ENCODE measurements at regions not wholly inside any gene's neighbourhood (a gene's known extent, or its start where the extent isn't known, plus 50 kb on each side); places are given as distances from the start of the nearest gene placed in this dataset.
A peak's percentile ranks its signal among the peaks of the same experiment; 100 is the strongest.
"Not testable (repeated sequence)": the region's sequence is repeated elsewhere in the genome, so short reads cannot be mapped to it uniquely, and the experiment has no call there.

DNA sequence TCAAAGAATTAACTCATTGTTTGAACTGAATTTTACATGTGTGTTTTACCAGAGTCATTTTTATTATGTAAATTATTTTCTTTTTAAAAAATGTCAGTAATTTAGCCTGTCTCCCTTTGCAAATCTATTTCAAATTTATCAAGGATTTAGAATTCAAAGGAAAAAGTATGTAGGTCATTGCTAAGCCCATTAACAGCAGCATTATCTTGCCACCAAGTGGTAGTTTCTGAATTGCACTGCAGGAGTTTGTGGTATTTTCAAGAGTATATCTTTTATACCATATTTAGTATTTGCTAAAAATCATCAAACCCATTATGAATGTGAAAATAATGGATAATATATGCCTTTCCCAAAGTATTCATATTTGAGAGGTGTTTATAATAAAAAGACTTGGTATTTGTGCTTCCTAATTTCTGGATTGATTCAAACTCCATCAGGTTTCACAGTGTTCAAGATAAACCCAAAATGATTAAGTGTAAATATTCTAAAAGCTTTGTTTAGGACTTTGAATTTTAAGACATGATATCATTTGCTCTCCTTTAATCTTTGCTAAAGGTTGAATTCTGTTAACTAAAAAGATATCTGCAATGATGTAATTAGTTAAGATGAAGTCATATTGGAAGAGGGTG, 711.4 kb downstream of the FSCB start:
- no peak for DNase-seq

DNA sequence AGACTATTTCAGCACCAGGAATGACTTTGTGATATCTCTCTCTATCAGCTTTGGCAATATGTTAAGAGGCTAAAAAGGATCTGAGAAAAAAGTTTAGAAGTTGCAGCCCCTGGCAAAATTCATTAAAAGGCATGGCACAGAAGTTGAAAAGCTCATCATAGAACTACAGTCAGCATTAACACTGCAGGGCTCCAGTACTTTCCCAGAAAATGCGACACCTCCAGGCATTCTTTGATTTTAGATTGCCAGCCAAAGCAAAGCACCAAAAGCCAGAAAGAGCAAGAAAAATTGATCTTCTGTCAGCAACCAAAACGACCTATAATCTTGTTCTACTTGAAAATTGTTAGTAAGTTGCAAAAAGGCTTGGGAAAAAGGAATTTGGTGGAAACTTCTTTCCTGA, 713.5 kb downstream of the FSCB start:
- DNase-seq, result no peak

DNA sequence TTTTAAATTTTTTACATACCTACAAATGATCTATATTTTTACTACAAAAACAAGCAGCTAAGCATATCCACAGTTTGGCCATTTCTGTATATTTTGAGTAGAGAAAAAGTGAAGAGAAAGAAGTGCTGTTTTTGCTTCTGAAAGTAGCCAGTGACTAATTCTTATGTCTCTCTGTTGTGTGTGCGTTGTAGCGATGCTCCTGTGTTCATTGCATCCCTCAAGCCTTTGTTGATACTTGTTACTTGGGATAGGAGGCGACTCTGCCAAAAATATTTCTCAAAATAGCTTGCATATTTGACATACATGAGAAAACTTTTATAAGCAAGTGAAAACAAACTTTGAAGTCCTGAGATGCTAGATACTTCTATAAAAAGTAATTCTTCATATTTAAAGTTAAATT, 714.1 kb downstream of the FSCB start:
- no peak for DNase-seq

DNA sequence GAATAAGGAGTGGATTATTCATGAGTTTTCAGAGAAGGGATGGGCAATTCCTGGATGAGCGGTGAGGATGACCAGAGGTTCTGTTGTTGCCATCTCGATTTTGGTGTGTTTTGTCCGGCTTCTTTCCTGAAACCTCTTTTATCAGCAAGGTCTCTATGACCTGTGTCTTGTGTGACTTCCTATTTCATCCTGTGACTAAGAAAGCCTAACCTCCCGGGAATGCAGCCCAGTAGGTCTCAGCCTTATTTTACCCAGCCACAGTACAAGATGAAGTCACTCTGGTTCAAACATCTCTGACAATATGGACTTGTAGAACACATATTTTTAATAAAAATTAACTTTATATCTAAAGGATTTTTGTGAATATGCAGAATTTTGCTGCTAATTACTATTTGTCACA, 716.4 kb downstream of the FSCB start:
- DNase-seq, result no peak

DNA sequence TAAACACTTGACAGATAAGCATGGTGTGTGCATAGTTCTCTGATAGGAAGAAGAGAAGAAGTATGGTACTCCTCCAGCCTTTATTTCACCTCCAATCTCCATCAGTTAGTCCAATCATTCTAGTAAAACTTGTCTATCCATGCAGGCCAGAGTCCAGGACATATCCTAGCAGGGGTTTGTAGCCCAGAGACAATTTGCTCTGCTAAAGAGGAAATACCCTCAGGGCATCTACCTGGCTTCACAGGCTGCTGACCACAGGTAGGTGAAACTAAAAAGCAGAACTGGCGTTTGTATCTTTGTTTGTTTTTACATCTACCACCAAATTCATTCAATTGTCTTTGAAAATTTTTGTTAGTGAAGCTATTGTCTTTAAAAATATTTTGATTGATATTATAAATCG, 717.6 kb downstream of the FSCB start:
- DNase-seq, result no peak

DNA sequence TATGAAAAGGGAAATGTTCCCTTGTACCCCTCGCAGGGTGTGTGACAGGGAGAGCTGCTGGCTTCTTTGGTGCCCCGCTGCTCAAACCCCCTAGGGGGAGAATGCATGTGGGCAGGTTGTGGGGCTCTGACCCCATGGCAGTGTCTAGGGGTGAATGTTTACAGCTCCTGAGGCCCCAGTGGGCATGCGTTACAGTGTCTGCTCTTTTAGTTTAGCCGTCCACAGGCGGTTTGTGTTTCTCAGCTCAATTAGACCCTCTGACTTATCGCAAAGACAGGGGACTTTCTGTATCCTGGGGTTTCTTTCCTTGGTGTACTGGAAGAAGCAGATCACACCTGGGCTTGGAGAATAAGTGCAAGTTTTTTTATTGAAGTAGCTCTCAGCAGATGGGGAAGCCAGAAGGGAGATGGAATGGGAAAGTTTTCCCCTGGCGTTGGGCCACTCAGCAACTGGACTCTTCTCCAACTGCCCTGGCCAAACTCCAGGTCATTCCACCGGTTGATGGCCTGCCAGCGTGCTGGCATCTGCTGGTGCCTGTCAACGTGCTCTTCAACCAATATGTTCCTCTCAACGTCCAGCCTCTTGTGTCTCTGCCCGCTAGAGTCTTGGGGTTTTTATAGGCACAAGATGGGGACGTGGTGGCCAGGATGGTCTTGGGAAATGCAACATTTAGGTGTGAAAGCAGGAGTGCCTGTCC, 720.9 kb downstream of the FSCB start:
- no peak for DNase-seq

DNA sequence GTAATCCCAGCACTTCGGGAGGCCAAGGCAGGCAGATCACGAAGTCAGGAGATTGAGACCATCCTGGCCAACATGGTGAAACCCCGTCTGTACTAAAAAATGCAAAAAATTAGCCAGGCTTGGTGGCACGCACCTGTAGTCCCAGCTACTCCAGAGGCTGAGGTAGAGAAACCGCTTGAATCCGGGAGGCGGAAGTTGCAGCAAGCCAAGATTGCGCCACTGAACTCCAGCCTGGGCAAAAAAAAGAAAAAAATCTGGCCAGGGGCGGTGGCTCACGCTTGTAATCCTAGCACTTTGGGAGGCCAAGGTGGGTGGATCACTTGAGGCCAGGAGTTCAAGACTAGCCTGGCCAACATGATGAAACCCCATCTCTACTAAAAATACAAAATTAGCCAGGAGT, 722.7 kb downstream of the FSCB start:
- DNase-seq, result not testable (repeated sequence)

DNA sequence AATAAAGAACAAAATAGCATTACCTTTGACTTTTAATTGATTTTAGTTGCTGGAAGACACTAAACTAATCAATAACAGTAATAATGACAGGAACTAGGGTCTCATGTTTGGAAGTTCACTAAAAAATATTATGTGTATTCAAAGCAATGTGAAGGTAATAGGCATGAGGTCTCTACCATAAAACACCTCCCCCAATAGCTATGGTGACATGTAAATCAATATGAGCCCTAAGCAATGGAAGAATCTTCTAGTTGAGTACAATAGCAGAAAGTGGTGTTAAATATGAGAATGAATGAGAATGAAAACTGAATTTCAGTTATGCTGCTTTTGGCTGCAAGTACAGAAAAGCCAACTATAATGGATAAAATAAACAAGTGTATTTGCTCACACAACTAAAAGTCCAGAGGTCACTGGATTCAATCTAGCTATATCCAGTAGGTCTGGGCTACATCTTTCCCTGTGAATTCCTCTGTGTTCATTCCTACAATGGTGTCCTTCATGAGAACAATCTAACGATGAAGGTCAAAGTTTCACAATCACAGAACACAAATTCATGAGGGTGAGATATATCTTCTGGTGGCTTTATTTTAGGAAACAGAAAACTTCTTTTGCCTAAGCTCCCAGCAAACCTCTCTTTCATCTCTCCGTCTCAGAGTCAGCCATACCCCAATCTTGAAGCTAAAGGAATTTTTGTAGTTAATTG, 728.0 kb downstream of the FSCB start:
- DNase-seq, result no peak

DNA sequence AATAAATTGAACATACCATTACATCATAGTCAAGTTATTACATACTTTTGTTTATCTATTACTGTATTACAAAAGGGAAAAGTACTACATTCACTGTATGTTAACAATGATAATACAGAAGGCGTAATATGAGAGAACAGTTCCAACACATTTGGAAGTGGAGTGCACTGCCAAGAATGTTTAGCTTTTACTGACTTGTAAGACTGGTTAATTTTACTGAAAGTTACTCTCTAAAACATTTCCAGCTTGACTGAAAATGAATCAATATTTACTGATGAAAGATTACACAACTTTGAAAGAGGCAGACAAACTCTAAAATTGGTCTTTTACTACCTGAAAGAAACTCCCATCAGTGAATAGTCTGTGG, 728.5 kb downstream of the FSCB start:
- DNase-seq, result no peak

DNA sequence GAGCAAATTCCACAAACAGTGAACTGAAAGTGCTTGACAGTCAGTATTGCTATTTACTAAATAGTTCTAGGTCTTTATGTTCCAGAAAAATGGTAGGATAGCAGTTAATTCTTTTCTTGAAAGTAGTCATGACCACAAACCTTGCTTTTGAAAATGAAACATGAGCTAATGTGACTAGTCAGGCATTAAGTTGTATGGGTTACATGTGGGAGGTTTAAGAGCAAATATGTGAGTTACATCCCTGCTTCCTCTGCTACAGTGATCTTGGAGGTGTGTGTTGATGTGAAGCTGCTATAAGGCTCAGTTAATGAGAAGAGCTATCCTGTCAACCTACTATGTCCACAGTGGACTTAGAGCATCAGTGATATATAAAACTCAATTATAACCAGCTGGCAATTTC, 741.6 kb downstream of the FSCB start:
- DNase-seq, result no peak

DNA sequence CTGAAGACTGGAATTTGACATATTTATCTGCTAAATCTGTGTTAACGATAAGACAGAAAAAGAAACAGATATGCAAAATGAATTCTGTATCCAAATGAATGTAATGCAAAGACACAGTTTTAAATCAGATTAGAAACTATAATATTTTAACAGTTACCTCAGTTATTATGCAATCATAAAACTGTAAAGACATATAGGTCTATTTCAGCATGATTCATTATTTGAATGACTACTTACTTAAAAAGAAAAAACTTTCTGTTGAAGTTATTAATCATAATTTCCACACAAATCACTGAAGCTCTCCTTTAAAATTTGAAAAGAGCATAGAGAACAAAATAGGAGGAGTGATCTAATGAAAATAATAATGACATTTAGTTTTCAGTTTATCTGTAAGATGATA, 742.6 kb downstream of the FSCB start:
- DNase-seq, result no peak

DNA sequence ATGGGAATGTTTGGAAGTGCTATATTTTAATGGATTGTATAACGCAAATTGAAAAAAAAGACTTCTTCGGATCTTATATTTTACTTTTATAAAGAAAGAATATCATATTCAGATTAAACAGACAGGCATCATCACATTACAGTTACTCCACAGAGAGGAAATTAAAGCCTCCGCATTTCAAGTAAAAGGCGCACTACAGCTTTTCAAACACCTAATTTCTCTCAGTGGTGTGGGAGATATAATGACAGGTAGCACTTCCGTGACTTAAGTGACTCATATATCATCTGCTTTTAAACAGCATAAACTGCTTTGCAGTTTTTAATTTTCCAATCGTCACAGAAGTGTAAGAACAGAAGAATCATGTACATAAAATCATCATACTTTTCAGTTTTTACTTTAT, 751.4 kb downstream of the FSCB start:
- DNase-seq, result no peak

DNA sequence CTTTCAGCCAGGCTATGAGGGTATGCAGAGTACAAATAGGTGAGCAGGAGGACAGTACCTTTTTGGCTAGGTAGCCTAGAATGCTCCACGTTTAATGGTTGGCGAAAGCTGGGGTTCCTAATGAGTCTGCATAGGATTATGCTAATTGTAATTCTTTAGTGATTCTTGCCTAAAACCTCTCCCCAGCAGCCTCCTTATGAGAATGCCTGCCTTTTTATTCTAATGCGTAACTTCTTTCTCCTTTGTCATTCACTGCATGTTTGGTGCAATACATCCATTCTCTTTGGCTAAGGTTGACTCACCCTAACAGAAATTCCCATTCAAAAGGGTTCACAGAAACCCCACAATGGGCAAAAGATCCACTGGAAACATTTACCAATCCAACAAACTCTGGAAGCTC, 752.2 kb downstream of the FSCB start:
- no peak for DNase-seq

DNA sequence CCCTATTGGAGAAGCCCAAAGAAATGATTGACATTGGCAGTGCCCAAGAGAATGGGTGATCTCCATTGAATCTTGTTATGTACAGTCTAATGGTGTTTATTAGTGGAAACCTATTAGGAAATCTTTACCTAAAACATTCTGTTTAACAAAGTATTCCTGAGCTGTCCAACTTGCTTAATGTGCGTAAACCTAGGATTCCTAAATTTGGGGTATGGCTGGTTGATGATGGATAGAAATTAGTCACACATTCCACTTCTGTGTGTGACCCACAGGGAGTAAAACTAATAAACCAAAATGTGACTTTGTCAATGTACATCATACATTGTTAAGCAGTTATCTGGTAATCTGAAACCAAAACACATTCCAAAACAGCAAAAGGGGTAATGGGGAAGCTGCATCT, 761.3 kb downstream of the FSCB start:
- DNase-seq, result no peak

DNA sequence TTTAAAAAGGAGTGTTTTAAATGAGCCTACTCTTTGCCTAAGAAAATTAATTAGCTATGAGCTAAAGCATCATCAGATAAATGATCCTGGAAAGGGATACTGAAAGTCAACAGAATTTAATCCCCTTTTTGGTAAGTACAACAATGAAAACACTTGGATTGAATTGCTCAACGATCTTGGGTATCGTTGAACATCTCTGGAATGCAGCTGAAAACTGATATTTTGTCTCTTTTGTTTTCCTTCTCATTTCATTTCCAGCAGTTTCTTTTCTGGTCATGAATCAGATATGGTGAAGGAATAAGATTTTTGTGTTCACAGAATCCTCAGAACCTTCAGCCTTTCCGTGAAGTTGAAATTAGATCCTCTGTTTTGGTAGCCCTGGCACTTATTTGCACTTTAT, 771.2 kb downstream of the FSCB start:
- no peak for DNase-seq

DNA sequence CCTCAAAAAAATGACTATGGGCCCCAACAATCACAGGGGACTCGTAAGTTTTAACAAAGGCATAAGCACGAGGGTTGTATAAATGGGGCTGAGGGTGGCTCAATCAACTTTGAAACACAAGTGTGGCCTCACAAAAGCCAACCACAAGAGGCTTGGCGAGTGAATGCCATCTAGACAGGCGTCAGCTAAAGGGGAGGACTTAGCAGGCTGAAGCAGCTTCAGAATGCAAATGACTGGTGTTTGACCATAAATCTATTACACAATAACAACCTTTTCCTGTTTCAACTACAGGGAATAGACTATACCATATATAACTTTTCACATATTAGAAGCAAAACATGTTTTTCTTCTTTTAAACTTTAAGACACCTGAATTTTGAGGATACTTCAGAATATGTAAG, 777.9 kb downstream of the FSCB start:
- peak; percentile 91 for DNase-seq

DNA sequence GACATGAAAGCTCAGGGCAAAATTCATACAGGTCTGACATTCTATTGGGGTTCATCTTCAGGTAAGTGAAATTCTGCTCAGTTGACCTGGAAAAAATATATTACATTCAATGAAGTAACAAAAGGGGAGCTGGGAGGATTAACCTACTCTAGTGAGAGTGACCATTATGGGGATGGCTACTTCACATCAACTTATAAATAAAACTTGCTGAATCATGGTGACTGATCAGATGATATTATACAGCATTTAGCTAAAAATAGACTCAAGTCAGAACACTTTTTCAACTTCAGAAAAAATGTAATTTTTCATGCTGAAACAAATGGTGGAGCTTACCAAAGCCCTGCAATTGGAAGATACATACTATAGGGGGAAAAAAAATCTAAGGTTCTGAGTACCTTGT, 800.2 kb downstream of the FSCB start:
- no peak for DNase-seq

DNA sequence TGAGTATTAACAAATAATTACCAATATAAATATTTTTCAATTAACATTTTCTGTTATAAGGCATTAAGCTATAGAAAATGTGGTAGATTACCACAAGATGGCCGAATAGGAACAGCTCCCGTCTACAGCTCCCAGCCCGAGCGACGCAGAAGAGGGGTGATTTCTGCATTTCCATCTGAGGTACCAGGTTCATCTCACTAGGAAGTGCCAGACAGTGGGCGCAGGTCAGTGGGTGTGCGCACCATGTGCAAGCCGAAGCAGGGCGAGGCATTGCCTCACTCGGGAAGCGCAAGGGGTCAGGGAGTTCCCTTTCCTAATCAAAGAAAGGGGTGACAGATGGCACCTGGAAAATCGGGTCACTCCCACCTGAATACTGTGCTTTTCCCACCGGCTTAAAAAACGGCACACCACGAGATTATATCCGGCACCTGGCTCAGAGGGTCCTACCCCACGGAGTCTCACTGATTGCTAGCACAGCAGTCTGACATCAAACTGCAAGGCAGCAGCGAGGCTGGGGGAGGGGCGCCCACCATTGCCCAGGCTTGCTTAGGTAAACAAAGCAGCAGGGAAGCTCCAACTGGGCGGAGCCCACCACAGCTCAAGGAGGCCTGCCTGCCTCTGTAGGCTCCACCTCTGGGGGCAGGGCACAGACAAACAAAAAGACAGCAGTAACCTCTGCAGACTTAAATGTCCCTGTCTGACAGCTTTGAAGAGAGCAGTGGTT, 808.4 kb downstream of the FSCB start:
- not testable (repeated sequence) for DNase-seq

DNA sequence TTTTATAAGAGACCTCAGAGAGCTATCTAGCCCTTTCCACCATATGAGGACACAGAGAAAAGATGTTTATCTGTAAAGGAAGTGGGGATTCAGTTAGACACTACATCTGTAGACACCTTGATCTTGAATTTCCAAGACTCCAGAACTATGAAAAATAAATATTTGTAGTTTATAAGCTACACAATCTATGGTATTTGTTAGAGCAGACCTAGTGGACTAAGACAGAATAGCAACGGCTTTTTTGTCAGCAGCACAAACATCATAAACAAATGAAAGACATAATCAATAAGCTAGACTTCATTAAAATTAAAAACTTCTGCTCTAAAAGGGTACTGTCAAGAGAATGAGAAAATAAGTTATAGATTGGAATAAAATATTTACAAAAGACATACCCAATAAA, 810.1 kb downstream of the FSCB start:
- no peak for DNase-seq

DNA sequence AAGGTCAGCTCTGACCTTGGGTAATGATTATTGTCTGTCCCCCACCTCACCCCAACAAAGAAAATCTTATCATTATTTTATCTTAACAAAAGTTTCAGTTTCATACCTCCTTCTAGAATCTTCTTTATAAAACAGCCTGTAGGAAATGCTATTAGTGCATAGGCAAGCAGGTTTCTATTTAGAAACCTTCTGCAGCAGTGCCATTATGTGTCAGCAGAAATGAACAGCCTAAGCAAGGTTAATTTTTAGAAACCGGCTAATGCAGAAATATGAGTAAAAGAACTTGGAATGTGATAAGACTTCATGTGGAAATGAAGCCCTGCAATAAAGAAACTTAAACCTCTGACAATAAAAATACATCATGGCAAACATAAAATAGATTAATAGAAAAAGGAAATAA, 814.4 kb downstream of the FSCB start:
- DNase-seq, result no peak

DNA sequence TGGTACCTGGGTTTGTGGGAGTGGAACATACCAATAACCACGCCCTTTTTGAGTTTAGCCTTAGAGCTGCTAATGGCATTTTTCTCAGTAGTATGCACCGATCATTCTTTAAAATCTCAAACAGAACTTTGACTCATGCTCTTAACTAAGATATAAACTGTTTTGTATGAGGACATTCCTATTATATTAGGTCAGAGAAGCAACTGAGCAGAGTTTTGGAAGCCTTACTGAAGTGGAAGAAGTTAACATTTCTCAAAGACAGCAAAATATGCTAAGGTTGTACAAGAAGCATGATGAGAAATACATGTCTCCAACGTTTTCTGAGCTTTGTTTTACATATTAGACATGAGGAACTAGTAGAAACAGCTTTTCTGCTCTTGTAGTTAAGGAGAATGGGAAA, 819.2 kb downstream of the FSCB start:
- no peak for DNase-seq

DNA sequence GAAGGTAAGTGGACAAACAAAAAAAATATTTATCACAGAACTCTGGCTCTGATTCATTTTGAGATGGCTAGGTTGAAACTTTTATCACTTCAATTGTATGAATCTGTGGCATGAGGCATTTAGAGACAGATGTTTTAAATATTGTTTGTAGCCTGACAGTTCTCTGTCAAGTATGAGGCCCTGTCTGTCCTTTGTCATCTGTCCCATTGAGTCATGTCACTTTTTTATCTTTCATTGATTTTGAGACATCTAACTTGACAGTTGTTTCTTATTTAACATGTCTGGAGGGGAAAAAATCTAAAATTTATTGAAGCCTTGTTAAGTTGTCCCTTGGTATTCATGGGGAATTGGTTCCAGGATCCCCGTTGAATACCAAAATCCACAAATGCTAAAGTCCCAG, 829.5 kb downstream of the FSCB start:
- DNase-seq, result no peak

DNA sequence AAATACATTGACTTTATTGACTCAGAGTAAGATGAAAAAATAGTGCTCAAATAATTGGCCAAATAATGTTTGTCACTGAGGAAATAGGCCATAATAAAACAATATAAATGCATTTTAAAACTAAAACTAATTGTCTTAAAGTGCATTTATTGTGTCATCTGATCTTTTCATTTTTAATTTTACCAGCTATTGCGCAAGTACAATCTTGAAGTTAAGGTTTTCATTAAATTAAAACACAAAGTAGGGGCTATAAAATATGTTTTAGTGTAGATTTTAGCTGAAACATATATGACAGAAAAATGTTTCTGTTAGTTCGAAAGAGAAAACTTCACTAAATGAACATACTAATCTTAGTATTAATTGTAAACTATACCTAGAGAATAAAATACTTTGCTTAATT, 832.8 kb downstream of the FSCB start:
- DNase-seq, result no peak

Data from MV-4-11 (cell line).